ENCODE measurements at regions not wholly inside any gene's neighbourhood (a gene's known extent, or its start where the extent isn't known, plus 50 kb on each side); places are given as distances from the start of the nearest gene placed in this dataset.

DNA sequence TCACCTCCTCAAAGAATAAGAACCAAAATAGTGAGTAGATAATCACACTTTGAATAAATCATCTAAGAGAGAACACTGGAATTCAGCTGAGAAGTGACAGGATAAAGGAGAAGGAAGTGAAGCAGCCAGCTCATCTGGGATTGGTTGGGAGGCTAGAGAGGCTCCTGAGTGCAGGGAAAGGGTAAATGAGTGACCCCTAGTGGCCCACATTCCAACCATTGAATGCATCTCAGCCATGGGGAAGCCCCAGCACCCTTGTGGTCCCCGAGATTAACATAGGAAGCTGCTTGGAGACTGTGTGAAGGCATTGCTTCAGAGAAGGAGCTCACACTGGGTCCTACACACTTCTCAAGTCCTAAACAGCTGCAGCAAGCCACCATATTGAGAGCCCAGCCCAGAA, 82.3 kb downstream of the JRKL start:
- WGBS, result 68% methylated on average over 1 of the region's 1 CpG
- Histone ChIP-seq H3K9ac (ENCODE audit: low read depth in 1 of 2, low read length in 2 of 2) (no peak overlapping the region), H3K4me3 (ENCODE audit: low read depth in 1 of 3, low read length in 3 of 3) (no peak overlapping the region), H3K9me3 (ENCODE audit: control insufficient read depth in 4 of 4, low read length in 3 of 4) (peaks cover 0 to 4% (median 0%) of the 10 kb centered on the region in 4 donors), H3K27ac (ENCODE audit: low read depth in 1 of 2, low read length in 2 of 2) (no peak overlapping the region), H3K36me3 (ENCODE audit: control insufficient read depth in 4 of 4, insufficient read depth in 3 of 4, low read depth in 1 of 4, low read length in 3 of 4) (no peaks in the 10 kb centered on the region), H3K4me1 (ENCODE audit: control insufficient read depth in 4 of 4, insufficient read depth in 4 of 4, low read length in 3 of 4) (no peaks in the 10 kb centered on the region), H3K27me3 (ENCODE audit: control insufficient read depth in 4 of 4, insufficient read depth in 4 of 4, low read length in 3 of 4) (peaks cover 0 to 2% (median 0%) of the 10 kb centered on the region in 4 donors)
- DNase-seq (ENCODE audit: low spot score), result no peak
- TF ChIP-seq TAF1 (conservative IDR thresholded peaks at IDR 0.05), result no peak
- no peak for TF ChIP-seq FOXA1 (IDR thresholded peaks at IDR 0.05)
- no peak for TF ChIP-seq FOXA2 (IDR thresholded peaks at IDR 0.05)
- no peak for TF ChIP-seq RAD21 (IDR thresholded peaks at IDR 0.05)
- TF ChIP-seq YY1 (IDR thresholded peaks at IDR 0.05), result no peak
- TF ChIP-seq, protein P1, sequence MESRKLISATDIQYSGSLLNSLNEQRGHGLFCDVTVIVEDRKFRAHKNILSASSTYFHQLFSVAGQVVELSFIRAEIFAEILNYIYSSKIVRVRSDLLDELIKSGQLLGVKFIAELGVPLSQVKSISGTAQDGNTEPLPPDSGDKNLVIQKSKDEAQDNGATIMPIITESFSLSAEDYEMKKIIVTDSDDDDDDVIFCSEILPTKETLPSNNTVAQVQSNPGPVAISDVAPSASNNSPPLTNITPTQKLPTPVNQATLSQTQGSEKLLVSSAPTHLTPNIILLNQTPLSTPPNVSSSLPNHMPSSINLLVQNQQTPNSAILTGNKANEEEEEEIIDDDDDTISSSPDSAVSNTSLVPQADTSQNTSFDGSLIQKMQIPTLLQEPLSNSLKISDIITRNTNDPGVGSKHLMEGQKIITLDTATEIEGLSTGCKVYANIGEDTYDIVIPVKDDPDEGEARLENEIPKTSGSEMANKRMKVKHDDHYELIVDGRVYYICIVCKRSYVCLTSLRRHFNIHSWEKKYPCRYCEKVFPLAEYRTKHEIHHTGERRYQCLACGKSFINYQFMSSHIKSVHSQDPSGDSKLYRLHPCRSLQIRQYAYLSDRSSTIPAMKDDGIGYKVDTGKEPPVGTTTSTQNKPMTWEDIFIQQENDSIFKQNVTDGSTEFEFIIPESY (IDR thresholded peaks at IDR 0.05), result no peak
- TF ChIP-seq, protein P2, sequence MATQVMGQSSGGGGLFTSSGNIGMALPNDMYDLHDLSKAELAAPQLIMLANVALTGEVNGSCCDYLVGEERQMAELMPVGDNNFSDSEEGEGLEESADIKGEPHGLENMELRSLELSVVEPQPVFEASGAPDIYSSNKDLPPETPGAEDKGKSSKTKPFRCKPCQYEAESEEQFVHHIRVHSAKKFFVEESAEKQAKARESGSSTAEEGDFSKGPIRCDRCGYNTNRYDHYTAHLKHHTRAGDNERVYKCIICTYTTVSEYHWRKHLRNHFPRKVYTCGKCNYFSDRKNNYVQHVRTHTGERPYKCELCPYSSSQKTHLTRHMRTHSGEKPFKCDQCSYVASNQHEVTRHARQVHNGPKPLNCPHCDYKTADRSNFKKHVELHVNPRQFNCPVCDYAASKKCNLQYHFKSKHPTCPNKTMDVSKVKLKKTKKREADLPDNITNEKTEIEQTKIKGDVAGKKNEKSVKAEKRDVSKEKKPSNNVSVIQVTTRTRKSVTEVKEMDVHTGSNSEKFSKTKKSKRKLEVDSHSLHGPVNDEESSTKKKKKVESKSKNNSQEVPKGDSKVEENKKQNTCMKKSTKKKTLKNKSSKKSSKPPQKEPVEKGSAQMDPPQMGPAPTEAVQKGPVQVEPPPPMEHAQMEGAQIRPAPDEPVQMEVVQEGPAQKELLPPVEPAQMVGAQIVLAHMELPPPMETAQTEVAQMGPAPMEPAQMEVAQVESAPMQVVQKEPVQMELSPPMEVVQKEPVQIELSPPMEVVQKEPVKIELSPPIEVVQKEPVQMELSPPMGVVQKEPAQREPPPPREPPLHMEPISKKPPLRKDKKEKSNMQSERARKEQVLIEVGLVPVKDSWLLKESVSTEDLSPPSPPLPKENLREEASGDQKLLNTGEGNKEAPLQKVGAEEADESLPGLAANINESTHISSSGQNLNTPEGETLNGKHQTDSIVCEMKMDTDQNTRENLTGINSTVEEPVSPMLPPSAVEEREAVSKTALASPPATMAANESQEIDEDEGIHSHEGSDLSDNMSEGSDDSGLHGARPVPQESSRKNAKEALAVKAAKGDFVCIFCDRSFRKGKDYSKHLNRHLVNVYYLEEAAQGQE (IDR thresholded peaks at IDR 0.05), result no peak
- no peak for TF ChIP-seq HNF4G (IDR thresholded peaks at IDR 0.05)
- TF ChIP-seq EGR1 (IDR thresholded peaks at IDR 0.05; ENCODE audit: low read depth in 2 of 2), result no peak
- TF ChIP-seq JUND (IDR thresholded peaks at IDR 0.05), result no peak
- no peak for TF ChIP-seq NR2F2 (IDR thresholded peaks at IDR 0.05)

DNA sequence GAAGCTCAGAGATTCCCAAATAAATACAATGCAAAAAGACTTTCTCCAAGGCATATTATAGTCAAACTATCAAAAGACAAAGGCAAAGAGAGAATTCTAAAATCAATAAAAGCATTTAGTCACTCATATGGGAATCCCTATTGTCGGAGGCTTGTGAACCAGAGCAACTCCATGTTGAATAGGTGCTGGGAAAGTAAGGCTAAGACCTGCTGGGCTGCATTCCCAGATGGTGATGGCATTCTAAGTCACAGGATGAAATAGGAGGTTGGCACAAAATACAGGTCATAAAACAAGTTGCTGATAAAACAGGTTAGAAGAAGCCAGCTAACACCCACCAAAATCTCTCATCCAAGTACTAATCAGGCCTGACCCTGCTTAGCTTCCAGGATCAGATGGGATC, 84.5 kb downstream of the JRKL start:
- Histone ChIP-seq H3K4me1 (ENCODE audit: control insufficient read depth in 4 of 4, insufficient read depth in 4 of 4, low read length in 3 of 4) (no peaks in the 10 kb centered on the region), H3K36me3 (ENCODE audit: control insufficient read depth in 4 of 4, insufficient read depth in 3 of 4, low read depth in 1 of 4, low read length in 3 of 4) (no peaks in the 10 kb centered on the region), H3K27me3 (ENCODE audit: control insufficient read depth in 4 of 4, insufficient read depth in 4 of 4, low read length in 3 of 4) (peaks cover 0 to 2% (median 0%) of the 10 kb centered on the region in 4 donors), H3K9ac (ENCODE audit: low read depth in 1 of 2, low read length in 2 of 2) (no peak overlapping the region), H3K9me3 (ENCODE audit: control insufficient read depth in 4 of 4, low read length in 3 of 4) (peaks cover 0 to 10% (median 0%) of the 10 kb centered on the region in 4 donors), H3K27ac (ENCODE audit: low read depth in 1 of 2, low read length in 2 of 2) (no peak overlapping the region), H3K4me3 (ENCODE audit: low read depth in 1 of 3, low read length in 3 of 3) (no peak overlapping the region)
- 86% methylated on average over 1 of the region's 1 CpG for WGBS
- DNase-seq (ENCODE audit: low spot score), result no peak
- TF ChIP-seq FOXA2 (IDR thresholded peaks at IDR 0.05) (no peak), FOXA1 (IDR thresholded peaks at IDR 0.05) (no peak), EGR1 (IDR thresholded peaks at IDR 0.05; ENCODE audit: low read depth in 2 of 2) (no peak), RXRA (IDR thresholded peaks at IDR 0.05) (no peak), HNF4A (conservative IDR thresholded peaks at IDR 0.05) (no peak), YY1 (IDR thresholded peaks at IDR 0.05) (no peak), RAD21 (IDR thresholded peaks at IDR 0.05) (no peak), JUND (IDR thresholded peaks at IDR 0.05) (no peak), GABPA (IDR thresholded peaks at IDR 0.05 in 1 of 2, conservative IDR thresholded peaks at IDR 0.05 in 1 of 2) (no peak), NR2F2 (IDR thresholded peaks at IDR 0.05) (no peak), TAF1 (conservative IDR thresholded peaks at IDR 0.05) (no peak), SP1 (IDR thresholded peaks at IDR 0.05) (no peak)
- TF ChIP-seq, protein P3, sequence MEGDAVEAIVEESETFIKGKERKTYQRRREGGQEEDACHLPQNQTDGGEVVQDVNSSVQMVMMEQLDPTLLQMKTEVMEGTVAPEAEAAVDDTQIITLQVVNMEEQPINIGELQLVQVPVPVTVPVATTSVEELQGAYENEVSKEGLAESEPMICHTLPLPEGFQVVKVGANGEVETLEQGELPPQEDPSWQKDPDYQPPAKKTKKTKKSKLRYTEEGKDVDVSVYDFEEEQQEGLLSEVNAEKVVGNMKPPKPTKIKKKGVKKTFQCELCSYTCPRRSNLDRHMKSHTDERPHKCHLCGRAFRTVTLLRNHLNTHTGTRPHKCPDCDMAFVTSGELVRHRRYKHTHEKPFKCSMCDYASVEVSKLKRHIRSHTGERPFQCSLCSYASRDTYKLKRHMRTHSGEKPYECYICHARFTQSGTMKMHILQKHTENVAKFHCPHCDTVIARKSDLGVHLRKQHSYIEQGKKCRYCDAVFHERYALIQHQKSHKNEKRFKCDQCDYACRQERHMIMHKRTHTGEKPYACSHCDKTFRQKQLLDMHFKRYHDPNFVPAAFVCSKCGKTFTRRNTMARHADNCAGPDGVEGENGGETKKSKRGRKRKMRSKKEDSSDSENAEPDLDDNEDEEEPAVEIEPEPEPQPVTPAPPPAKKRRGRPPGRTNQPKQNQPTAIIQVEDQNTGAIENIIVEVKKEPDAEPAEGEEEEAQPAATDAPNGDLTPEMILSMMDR (IDR thresholded peaks at IDR 0.05; ENCODE audit: low read depth, low read length, missing input control), result no peak
- TF ChIP-seq, protein P4, sequence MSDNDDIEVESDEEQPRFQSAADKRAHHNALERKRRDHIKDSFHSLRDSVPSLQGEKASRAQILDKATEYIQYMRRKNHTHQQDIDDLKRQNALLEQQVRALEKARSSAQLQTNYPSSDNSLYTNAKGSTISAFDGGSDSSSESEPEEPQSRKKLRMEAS (IDR thresholded peaks at IDR 0.05), result no peak
- TF ChIP-seq, protein P2 (IDR thresholded peaks at IDR 0.05), result no peak
- TF ChIP-seq, protein P1 (IDR thresholded peaks at IDR 0.05), result no peak
